HFFc6 (cell line): ENCODE measurements at regions not wholly inside any gene's neighbourhood (a gene's known extent, or its start where the extent isn't known, plus 50 kb on each side); places are given as distances from the start of the nearest gene placed in this dataset.

ENCODE experiments used
- DNase-seq: peaks from one replicate; pipeline ENCODE4 v3.0.0-alpha.2; 2018
- H3K27ac Mint-ChIP-seq: 2 replicates; pipeline ENCODE4 v1.8.0; 2020; ENCODE audit warnings: mild to moderate bottlenecking, mixed read lengths
- H3K27me3 Mint-ChIP-seq: 2 replicates; pipeline ENCODE4 v1.8.0; 2021; ENCODE audit warnings: mild to moderate bottlenecking, moderate library complexity, mixed read lengths; ENCODE audit not compliant: insufficient read depth
- H3K36me3 Mint-ChIP-seq: 2 replicates; pipeline ENCODE4 v1.8.0; 2021; ENCODE audit warnings: low read depth, mixed read lengths
- H3K4me1 Mint-ChIP-seq: 2 replicates; pipeline ENCODE4 v1.8.0; 2020; ENCODE audit warnings: low read depth, mixed read lengths
- H3K4me3 Mint-ChIP-seq: 2 replicates; pipeline ENCODE4 v1.8.0; 2020; ENCODE audit warnings: mild to moderate bottlenecking, moderate library complexity, mixed read lengths
- H3K9me3 Mint-ChIP-seq: 2 replicates; pipeline ENCODE4 v1.8.0; 2020; ENCODE audit warnings: mild to moderate bottlenecking, mixed read lengths
- TF ChIP-seq, protein P1 (sequence below): fragments of 200-600 bp; sonication (generic); IDR thresholded peaks from 2 replicates; pipeline ENCODE4 v1.5.0; 2021; ENCODE audit warnings: antibody characterized with exemption, mild to moderate bottlenecking

DNA sequence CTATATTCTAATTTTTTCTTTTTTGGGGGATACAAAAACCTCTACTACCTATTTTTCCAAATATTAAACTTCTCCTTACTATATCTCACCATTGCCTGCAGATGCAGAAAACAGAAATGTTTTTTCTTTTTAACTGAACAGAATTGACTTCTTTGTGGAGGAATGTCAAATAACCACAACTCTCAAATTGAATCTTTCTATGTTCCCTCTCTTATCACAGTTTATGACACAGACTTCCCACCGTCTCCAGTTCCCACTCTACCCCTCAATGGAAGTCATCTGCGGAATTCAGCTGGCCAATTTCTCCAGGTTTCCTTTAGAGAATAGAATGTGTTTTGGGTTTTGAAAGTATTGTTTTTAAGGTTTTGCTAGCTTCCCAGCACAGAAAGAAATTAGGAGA lies 77.0 kb downstream of the NR2F2 start:
- Mint-ChIP-seq H3K27ac (no peak overlapping the region), H3K4me3 (no peak overlapping the region), H3K27me3 (peaks cover 59% of the 10 kb centered on the region), H3K36me3 (no peaks in the 10 kb centered on the region), H3K9me3 (no peaks in the 10 kb centered on the region), H3K4me1 (peaks cover 11% of the 10 kb centered on the region)
- no peak for DNase-seq
- TF ChIP-seq, protein P1, sequence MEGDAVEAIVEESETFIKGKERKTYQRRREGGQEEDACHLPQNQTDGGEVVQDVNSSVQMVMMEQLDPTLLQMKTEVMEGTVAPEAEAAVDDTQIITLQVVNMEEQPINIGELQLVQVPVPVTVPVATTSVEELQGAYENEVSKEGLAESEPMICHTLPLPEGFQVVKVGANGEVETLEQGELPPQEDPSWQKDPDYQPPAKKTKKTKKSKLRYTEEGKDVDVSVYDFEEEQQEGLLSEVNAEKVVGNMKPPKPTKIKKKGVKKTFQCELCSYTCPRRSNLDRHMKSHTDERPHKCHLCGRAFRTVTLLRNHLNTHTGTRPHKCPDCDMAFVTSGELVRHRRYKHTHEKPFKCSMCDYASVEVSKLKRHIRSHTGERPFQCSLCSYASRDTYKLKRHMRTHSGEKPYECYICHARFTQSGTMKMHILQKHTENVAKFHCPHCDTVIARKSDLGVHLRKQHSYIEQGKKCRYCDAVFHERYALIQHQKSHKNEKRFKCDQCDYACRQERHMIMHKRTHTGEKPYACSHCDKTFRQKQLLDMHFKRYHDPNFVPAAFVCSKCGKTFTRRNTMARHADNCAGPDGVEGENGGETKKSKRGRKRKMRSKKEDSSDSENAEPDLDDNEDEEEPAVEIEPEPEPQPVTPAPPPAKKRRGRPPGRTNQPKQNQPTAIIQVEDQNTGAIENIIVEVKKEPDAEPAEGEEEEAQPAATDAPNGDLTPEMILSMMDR: no peak

- Mint-ChIP-seq H3K9me3 (no peaks in the 10 kb centered on the region), H3K36me3 (no peaks in the 10 kb centered on the region), H3K27ac (no peak overlapping the region), H3K4me3 (peak overlapping the region; percentile 51), H3K4me1 (peaks cover 11% of the 10 kb centered on the region), H3K27me3 (peaks cover 63% of the 10 kb centered on the region)
- DNase-seq: no peak
- TF ChIP-seq, protein P1: no peak
Observed at GRCh38 chr15:96408591-96409183, 78.2 kb downstream of the NR2F2 start.

- TF ChIP-seq, protein P1: no peak
- H3K9me3 Mint-ChIP-seq: no peaks in the 10 kb centered on the region
- H3K27me3 Mint-ChIP-seq: peaks cover 65% of the 10 kb centered on the region
- H3K36me3 Mint-ChIP-seq: no peaks in the 10 kb centered on the region
- H3K4me1 Mint-ChIP-seq: peaks cover 11% of the 10 kb centered on the region
- H3K27ac Mint-ChIP-seq: no peak overlapping the region
- no peak for DNase-seq
- peak overlapping the region; percentile 71 for H3K4me3 Mint-ChIP-seq
Observed at GRCh38 chr15:96409215-96410138, 79.0 kb downstream of the NR2F2 start.

GRCh38 chr15:96410175-96411055 lies 79.9 kb downstream of the NR2F2 start:
- peaks cover 11% of the 10 kb centered on the region for H3K4me1 Mint-ChIP-seq
- H3K27ac Mint-ChIP-seq: no peak overlapping the region
- DNase-seq: no peak
- H3K27me3 Mint-ChIP-seq: peaks cover 74% of the 10 kb centered on the region
- no peak overlapping the region; the same call in 1 of the 2 replicates for H3K4me3 Mint-ChIP-seq
- H3K9me3 Mint-ChIP-seq: no peaks in the 10 kb centered on the region
- no peaks in the 10 kb centered on the region for H3K36me3 Mint-ChIP-seq
- TF ChIP-seq, protein P1: no peak
